ENCODE measurements at regions not wholly inside any gene's neighbourhood (a gene's known extent, or its start where the extent isn't known, plus 50 kb on each side); places are given as distances from the start of the nearest gene placed in this dataset.

DNA sequence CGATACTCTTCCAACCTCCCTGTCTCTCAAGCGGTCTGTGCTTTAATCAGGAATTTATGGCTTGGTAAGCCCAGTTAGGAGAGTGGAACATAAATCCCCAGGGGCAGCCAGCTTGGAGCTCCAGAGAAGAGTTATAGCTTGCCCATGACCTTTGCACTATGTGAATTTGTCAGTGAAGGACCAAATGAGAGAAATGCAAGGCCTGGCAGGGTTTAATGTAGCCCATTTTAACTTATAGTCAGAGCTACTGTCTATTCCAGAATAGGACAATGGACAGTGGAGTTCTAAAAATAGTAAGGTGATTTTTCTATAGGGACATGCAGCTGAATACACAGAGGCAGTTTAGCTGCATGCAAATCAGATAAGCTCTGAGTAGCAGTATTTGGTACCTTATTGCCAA lies 142.6 kb upstream of the CAV2 start:
- TF ChIP-seq CTCF (IDR thresholded peaks at IDR 0.05; ENCODE audit: extremely low read depth, insufficient read depth, missing control alignments), result no peak
- in situ Hi-C loops (cut with MboI; ENCODE audit: low pct_unique_long_range_greater_than_20kb, low sequenced_read_pairs, unreplicated experiment), result no loop called here
- DNase-seq (ENCODE audit: low spot score), result no peak

DNA sequence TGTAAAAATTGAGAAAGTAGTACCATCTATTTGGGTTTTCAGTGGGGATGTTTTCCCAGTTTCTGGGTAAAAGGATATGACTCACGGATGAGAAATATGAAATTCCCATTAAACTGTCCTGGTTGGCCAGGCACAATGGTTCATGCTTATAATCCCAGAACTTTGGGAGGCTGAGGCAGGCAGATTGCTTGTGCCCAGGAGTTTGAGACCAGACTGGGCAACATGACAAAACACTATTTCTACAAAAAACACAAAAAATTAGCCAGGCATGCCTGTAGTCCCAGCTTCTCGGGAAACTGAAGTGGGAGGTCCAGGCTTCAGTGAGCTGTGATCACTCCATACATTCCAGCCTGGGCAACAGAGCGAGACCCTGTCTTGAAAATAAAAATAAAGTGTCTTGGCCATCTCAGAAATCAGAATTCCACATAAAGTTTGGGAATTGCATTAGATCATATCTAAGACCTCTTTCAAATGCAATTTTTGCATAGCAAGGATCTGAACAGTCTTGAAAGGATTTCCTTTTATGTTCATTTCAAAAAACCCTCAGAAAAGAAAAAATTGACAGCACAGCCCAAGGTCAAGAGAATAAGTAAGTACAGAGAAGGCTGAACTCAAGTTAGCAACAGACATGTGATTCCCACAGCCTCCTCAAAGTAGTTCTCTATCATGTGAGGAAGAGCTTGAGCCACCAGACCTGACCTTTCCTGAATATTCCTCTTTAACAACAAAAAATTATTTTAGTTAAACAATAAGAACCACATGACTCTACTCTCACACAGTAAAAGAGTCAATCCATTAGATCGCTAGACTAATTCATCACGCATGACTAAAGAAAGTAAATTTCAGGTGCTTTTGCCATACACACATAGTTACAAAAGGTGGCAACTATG lies 141.5 kb upstream of the CAV2 start:
- DNase-seq (ENCODE audit: low spot score), result no peak
- no peak for TF ChIP-seq CTCF (IDR thresholded peaks at IDR 0.05; ENCODE audit: extremely low read depth, insufficient read depth, missing control alignments)
- in situ Hi-C loops (cut with MboI; ENCODE audit: low pct_unique_long_range_greater_than_20kb, low sequenced_read_pairs, unreplicated experiment), result no loop called here

DNA sequence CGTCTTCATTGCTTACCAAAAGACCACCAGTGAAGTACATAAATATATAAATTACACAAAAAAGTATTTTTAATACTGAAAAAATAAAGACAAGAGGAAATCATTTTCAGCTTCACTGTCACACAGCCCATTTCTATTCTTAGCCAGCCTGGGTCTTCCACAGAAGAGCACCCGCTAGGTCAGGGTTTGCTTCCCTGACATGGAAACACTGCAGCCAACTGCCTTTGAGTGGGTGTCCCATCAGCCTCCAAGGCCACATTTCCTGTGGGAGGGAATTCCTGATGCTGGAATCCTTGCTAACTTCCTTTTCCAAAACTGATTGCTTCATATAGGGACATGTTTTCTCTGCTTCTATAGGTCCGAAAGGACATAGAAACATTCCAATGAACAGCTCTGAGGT lies 137.8 kb upstream of the CAV2 start:
- TF ChIP-seq CTCF (IDR thresholded peaks at IDR 0.05; ENCODE audit: extremely low read depth, insufficient read depth, missing control alignments), result no peak
- in situ Hi-C loops (cut with MboI; ENCODE audit: low pct_unique_long_range_greater_than_20kb, low sequenced_read_pairs, unreplicated experiment), result no loop called here
- no peak for DNase-seq (ENCODE audit: low spot score)

DNA sequence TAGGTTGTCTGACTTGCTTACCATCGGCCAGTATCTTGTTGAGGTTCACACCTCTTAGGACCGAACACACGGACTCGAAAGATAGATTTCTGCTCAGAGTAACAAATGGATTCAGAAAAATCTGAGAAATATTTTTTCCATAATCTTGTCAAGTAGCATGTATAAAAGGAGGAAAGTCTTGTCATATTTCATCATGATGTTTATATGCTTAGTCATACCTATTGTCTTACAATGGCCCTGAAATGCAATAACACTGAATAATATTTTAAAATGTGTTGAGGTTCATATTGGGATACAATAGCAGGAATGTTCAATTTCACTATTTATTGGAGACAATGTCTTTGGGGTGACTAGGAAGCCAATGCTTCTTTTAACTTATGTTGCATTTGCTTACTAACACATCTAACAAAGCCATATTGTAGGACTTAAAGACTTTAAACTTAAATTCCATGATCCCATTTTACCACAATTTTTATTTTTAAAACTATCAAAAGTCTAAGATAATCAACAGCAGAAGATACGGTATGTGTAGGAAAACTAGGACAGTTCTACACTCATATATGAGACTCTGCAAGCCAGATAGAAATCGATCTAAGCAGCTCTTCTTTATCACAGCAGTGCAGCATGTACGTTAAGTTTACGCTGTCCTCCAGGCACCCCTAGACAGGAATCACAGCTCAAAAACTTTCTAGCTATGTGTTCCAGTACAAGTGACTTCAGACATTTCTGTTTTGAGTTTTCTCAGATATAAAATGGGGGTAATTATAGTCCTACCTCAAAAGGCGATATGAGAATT lies 135.7 kb upstream of the CAV2 start:
- in situ Hi-C loops (cut with MboI; ENCODE audit: low pct_unique_long_range_greater_than_20kb, low sequenced_read_pairs, unreplicated experiment), result no loop called here
- no peak for DNase-seq (ENCODE audit: low spot score)
- no peak for TF ChIP-seq CTCF (IDR thresholded peaks at IDR 0.05; ENCODE audit: extremely low read depth, insufficient read depth, missing control alignments)

DNA sequence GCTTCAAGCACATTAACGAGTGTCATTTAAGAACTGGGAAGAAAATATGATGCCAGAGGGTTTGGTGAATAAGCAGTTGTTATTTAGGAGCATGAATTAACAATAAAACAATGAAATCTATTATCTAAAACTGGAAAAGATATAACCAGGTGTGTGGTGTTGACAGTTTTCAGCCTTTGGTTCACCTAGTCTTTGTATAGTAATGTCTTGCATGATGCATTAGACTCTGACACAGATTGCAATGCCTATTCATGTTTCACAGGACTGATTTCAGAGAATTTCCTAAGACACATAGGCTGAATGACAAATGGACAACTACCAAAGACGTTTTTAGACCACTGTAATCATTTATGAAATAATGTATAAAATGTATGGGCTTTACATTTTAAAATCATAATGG lies 135.1 kb upstream of the CAV2 start:
- in situ Hi-C loops (cut with MboI; ENCODE audit: low pct_unique_long_range_greater_than_20kb, low sequenced_read_pairs, unreplicated experiment), result no loop called here

GRCh38 chr7:116365797-116366196 lies 133.7 kb upstream of the CAV2 start:
- DNase-seq (ENCODE audit: low spot score), result no peak

More for the DNA sequence above, 135.1 kb upstream of the CAV2 start:
- DNase-seq (ENCODE audit: low spot score), result no peak
- no peak for TF ChIP-seq CTCF (IDR thresholded peaks at IDR 0.05; ENCODE audit: extremely low read depth, insufficient read depth, missing control alignments)

More at GRCh38 chr7:116365797-116366196, 133.7 kb upstream of the CAV2 start:
- TF ChIP-seq CTCF (IDR thresholded peaks at IDR 0.05; ENCODE audit: extremely low read depth, insufficient read depth, missing control alignments), result no peak
- in situ Hi-C loops (cut with MboI; ENCODE audit: low pct_unique_long_range_greater_than_20kb, low sequenced_read_pairs, unreplicated experiment), result no loop called here

All from GM13977 (cell line).